HG02571 (cell line): ENCODE measurements at regions not wholly inside any gene's neighbourhood (a gene's known extent, or its start where the extent isn't known, plus 50 kb on each side); places are given as distances from the start of the nearest gene placed in this dataset.

Experiments used
- ATAC-seq: cut with Tn5 transposase; IDR thresholded peaks from one replicate; pipeline ENCODE4 v1.9.1; 2021; ENCODE audit warnings: mild to moderate bottlenecking, moderate library complexity; ENCODE audit not compliant: unreplicated experiment

DNA sequence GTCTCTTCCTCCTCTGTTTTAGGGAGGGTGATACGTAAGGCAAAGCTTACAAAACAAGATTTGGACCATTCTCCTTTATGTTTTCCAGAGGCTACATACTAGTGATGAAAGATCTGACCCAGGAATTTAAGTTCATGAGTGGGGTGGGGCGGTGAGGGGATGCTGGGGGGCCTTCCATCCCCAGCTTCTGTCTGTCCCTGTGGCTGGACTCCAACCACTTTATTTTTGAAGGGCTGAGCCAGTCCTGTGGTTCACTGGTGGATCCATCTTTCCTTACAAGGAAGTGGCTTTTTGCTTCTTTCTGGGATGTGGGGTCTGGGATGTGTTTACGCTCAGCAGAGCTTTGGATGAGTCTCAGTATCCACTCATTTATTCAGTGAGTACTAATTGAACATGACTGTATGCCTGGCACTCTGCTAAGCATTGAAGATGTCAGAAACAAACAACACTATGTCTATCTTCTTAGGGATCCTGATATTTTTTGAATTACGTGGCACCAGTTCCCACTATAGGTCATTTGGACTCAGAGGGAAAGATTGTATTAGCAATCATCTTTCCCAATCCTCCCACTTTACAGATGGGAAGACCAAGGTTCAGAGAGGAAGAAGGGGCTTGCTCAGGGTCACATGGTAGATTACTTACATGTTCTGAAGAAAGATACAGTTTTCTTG lies 291.8 kb upstream of the TBX3 start:
- ATAC-seq = no peak

DNA sequence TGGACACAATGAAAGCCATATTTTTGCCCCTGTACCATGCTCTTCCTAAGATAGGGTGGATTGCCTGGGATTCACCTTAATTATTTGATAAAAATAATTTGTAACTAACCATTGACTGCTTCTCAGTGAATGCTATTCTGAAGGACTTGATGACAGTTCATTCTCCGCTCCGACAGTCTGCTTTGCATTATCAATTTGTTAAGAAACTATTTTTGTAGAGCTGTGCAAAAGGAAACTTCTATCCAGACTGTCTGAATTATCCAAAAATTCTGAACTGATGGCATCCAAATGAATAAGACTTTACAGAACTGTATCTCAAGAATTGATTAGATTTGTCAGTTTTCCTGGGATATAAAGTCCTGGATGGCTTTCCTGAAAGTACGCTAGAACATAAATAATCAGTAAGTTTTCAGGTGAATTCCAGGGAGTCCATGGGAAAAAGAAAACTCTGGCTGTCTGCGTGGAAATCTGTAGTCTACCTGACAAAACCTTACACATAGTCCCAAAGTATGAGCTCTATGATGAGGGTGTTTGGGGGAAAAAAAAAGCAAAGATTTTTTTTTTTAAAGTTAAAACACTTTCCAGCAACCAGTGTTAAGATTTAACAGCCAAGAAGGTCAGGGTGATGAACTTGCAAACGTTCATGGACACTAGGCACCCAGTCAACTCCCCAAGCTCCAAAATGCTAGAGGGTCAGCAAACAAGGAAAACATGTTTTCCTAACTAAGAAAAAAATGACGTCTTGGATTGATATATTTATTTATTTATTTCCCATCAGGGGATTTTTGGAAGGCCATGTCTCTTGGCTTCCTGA lies 291.1 kb upstream of the TBX3 start:
- ATAC-seq = no peak

DNA sequence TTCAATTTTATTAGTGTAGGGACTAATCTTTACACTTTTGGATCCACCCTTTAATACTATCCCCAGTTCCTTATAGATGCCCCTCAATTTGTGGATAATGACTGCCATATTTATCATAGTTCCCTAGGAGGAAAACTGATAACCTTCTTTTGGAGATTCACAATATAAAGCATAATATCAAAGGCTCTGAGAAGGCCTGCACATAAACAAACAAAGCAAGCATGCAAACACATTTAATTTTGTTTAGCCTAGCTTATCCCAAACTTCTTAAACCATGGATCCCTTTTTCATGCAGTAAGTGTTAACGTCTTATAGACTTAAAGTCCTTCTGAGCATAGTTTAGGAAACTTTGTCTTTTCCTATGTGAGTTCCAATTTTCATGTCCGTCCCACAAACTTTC lies 290.4 kb upstream of the TBX3 start:
- ATAC-seq = no peak

DNA sequence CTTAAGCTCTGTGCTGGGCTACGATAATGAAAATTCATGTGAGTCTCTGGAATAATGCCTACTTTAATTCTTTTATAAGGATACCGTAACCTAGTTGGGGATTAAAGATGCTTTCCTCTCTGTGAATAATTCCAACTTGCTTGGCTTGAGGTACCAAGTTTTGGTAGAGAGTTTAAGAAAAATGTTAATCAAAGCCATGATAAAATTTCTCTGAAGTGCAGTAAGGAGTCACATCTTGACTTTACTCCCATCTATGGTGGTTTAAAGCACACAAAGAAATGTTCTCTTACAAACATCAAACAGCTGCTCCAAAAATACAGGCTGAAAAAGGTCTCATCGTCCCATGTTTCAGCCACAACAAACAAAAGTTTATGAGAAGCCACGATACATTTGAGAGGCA lies 284.8 kb upstream of the TBX3 start:
- ATAC-seq = no peak

DNA sequence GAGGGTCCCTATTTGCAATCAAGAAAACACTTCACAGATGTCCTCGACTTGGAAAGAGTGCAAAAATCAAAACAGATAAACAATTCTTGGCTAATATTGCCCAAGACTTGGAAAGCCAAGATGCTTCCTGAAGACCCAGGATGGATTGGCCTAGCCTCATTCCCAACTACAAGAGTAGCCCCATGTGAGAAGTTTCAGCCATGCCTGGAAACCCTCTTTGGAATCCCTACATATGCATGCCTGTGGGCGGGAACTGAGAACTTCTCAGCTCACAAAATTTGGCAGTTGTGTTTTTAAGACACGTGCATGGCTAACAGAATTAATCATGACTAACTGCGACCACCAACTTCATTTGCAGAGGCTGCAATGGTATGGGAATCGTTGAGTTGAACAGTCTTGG lies 283.2 kb upstream of the TBX3 start:
- ATAC-seq = no peak

DNA sequence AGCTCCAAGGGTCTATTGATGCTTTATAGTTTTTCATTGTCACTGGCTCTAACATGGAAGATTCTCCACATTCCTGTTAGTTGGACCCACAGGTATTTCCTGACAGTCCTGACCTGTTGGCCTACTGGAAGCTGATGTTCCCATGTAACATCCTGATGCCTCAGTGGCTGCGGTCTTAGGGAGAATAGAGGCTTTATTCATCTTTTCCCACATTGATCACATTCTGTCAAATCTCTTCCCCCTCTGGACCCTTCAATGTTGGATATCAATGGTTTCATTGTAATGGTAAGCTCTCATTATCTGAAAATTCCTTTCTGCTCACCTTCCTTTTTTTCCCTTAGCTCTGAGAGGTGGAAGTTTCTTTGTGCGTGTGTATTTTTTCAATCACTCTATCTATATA lies 280.9 kb upstream of the TBX3 start:
- ATAC-seq = no peak

DNA sequence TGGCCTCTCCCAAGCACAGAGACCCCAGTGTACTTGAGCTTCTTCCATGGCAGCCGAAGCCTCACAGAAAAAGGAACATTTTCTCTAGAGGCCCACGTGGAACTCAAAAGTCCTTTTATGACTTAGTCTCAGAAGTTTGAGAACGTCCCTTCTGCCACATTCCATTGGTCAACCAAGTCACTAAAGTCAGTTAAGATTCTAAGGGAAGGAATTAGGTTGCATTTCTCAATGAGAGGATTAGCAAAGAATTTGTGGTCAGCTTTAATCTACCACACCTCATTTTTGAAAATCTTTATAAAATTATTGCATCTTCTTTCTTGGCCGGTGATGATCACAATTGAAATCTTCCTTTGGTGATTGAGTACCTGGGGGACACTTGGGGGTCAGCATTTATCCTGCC lies 279.9 kb upstream of the TBX3 start:
- no peak for ATAC-seq

DNA sequence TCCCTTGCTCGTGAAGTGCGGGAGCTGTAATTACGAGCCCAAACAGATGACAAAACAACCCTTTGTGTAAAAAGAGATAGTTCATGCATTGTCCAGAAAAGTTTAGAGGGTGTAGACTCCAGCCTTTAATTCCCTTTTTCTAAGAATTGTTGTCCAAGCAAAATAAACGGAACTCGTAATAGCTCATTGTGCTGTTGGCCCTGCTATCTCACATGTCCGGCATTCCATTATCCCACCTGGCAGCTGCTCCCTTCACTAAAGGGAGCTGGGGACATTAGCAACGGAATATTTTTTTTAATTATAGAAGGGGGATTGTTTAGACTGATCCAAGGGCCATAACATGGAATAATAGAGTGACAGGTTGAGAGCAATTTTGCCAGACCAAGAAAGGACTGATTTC lies 277.5 kb upstream of the TBX3 start:
- ATAC-seq = no peak

DNA sequence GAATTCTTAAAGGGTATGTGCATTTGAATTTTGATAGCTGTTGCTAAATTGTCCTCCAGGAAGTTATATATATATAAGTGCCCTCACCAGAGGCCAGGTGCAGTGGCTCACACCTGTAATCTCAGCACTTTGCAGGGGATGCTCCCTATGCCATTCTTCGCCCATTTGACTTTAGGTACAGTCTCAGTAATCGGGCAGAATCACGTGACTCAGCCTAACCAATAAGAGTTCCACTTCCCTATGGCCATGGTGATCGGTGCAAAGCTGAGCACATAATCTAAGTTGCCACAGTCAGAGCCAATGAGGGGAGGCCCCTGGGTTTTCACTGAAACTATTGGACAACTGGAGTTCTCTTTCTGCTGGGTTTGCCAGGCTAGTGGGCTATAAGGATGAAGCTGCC lies 274.6 kb upstream of the TBX3 start:
- no peak for ATAC-seq

DNA sequence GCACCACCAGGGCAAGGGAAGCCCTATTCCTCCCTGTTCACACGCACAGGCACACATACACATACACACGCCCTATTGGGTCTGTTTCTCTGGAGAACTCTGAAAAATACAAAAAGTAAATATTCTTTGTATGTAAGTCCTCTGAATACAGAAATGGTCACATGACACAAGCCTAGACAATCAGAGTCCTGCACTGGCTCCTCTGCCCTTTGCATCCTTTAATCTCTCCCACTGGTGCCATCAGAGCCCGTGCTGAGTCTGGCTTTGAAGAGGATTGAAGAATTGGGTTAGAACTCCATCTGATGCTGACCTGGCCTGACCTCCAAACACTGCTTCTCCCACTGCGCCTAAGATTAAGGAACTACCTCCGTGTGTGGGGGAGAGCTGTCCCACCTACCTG lies 273.2 kb upstream of the TBX3 start:
- ATAC-seq = no peak

DNA sequence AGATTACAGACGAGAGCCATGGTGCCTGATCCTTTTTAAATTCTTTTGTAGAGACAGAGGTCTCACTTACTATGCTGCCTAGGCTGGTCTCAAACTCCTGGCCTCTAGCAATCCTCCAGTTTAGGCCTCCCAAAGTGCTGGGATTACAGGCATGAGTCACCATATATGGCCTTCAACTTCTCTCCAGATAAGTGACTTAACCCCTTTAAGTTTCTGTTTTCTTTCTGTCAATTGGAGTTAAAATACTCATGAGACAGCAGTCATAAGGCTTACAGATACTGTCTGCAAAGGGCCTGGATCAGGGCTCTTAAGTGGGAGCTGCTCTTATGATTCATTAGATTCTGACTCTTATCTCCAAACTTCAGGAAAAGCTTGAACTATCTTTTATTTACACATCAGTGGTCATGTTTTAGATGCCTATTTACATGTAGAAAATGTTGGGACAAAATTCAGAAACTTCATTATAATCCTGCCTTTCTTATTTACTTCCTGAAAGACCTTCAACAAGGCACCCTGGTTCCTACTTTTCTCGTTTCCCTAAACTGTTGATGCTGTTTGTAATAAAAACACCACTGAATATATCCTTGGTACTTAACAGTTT lies 271.5 kb upstream of the TBX3 start:
- ATAC-seq = no peak

DNA sequence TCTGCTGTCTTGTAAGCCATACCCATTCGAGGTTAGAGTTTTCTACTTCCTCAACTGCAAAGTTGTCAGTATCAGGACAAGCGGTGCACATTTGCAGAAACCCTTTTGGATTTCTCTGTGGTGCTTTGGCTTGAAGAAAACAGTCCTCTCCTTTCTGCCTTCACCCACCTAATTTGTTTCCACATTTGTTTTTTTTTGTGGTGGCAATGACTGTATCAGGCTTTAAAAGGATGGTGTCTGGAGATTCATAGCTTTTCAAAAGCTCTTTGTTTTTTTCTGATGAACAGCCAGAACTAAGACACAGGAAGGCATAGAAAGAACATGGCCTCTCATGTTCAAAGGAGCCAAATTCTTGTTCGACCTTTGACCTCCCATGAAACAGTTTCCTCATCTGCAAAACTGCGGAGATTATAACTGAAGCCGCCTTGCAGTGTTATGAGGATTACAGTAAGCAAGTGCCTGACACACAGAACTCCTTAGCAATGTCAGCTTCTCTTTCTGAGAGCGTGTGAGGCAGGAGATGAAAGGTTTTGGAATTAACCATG lies 270.6 kb upstream of the TBX3 start:
- ATAC-seq = no peak

DNA sequence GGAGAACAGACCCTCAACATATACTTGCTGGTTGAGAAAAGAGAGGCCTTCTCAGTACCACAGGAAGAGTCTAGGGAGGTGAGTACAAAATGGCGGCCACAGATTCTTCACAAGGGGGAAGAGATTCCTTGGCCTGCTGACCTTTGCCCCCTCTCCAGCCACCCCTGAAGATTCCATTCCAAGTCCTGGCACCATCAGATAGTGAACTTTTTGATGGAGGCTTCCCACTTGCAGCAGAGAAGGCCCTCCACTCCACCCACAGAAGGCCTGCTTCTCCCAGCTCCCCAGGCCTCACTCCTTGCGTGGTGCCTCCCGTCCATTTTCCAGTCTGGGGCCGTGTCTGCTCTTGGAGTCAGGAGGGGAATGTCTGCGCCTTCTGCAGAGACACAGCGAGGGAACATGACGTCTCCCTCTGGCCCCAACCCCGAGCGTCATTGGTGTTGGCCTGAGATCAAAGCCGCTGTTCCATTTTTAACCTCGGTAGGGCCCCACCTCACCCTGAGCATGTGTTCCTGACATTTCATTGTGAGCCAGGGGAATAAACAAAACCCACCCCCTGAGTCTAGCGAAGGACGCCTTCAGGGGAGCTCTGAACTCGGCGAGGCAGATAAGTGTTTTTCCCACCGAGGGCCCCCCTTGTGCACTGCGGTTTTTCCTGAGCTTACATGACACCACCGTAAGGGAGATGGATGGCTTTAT lies 268.7 kb upstream of the TBX3 start:
- no peak for ATAC-seq

DNA sequence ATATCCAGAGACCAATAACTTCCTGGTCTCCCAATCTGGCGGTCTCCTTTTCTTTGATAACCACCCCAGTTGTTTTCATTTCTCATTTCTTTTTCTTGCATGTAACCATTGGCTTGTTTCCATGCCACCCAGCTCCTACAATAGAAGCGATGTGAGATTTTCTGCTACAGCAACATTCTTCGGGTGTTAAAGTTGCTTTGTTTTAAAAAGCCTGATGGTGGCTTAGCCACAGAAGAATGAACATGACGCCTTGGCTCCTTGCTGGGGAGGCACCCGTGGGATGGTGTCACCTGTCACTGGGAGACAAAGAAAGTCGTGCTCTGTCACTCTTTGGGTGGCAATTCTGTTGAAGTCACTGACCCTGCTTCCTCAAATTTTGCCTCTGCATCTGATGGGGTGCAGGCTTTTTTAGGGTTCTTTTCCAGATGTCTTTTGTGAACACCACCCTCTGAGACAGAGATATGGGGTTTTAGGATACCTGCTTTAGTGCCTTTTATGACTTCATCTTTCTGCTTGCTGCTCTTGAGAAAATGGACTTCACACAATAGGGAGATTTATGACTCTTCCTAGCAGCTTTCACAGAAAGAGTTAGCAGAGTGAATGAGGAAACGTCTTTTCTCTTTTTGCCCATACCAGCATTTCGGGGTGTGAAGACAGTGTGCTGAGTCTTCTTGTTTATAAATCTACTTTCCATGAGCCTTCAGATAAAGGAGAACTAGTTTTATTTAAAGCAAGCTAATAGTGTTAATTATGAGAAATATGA lies 265.3 kb upstream of the TBX3 start:
- ATAC-seq = no peak

DNA sequence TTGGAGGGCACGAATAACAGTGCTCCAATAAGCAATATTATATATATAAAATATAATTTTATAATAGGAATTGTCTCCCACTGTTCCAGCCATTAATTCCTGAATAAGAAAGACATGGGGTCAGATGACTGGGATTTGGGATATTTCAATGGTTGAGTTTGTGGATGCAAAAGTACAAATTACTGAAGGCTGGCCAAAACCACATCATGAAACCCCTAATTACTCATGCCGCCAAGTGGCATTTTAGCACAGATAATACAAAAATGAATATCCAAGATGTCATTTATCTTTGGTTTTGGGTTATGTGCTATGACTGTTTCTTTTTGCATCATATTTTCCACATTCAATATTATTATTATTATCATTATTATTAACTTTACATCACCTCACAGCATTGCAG lies 261.4 kb upstream of the TBX3 start:
- no peak for ATAC-seq

DNA sequence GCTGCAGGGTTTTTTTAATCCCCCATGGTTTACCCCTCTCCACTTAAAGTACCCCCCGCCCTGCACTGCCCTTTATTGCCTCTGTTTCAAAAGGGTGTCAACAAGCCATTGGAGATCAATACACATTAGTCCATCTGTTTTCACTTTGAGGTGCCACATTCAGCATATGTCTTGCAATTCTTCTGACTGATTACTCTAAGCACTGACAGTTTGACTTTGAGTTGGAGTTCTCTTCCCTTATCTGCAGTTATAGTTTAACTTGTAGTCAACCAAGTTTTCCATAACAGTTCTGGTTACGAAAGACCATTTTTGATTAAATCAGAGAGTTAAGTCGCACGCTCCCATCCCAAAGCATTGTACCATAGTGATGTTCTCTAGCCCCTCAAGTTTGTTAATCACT lies 260.8 kb upstream of the TBX3 start:
- ATAC-seq = no peak

DNA sequence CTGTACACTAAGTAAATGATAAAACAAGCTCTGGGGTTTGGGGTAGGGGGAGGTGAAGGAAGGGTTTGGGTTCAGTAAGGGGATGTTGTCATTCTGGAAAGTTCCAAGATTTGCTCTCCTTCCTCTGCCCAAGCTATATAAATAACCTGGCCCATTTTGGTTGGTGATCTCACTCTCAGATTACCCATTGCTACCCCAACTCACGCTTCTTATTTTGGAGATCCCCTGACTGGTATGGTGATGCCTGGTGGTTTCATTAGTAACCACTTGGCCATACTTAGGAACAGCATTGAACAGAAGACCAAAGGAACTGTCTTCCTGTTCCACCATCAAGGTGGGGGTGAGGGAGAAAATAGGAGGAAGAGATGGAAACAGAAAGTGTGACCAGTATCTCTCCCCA lies 259.6 kb upstream of the TBX3 start:
- ATAC-seq = no peak

DNA sequence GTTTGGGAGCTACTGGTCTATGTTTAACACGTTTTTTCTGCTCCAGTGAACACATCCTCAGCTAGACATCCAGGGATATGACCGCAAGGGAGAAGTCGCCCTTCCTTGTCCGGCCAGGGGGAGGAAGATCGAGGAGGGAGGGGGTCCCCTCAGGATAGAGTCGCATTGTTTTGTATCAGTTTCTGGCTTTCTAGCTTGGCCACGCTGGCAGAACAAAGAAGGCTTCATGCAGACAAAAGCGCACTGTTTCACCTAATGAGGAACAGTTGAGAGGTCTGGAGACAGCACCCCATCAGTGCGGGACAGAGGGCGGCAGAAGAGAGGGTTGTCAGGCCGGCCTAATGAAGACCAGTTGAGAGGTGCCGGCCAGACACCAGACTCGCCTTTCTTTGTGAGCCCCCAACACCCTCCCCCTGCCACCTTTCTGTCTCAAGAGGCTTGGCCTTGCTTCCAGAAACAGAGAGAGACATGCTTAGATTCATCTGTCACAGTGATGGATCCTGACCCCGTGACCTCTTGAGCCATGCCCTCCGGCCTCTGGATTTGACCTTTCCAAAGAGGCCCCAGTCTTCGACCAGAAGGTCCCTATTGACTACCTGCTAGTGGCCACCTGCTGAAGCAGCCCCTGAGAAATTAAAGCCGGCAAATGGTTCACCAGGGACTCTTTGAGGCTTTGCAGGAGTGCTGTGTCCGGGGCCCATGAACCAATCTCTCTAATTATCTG lies 254.7 kb upstream of the TBX3 start:
- ATAC-seq = no peak

DNA sequence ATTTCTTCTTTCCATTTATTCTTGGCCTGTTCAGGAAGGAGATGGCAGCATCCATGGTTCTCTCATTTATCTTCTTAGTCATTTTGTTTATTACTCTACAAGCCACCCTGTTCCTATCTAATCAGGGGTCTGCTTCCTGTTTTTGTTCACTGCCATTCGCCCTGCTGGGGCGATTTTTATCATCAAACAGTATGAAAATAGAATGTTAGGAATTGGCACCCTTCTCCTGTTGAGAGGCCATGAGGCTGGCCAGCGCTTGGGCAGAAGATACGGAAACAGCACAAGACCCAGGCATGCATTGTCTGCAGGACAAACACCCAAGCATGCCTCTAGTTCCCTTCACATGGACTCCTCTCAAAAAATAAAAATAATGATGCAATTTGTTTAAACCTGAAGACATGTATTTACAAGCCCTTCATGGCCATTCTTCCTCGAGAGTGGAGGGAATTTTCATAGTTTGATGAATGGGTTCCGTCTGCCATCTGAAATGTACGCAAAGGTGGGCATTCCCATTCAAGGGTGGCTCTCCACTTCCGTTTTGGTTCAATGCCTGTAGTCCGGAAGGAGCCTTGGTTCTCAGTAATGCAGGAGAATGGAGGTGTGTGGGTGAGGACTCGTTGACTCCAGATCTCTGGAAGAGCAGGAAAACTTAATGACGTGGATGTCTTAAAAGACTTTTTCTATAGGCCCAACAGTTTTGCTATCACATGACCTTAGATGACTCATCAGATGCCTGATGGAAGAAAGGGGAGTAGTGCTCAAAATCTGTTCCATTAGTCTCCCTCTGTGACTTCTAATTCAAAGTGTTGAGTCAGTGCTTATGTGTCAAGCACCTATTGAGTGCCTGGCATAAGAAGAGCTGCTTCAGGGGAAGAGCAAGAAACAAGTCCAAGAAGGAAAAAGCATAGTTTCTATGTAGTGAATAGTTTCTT lies 252.4 kb upstream of the TBX3 start:
- ATAC-seq = no peak
